Stimulated activated CD8-positive, alpha-beta memory T cell treated with anti-CD3 and anti-CD28 coated beads, Interleukin-15, amount 100 ng/mL, for 4 hours (primary cell): ENCODE measurements at regions not wholly inside any gene's neighbourhood (a gene's known extent, or its start where the extent isn't known, plus 50 kb on each side); places are given as distances from the start of the nearest gene placed in this dataset.

Experiments
- DNase-seq, 2 donors: peaks; one replicate each; pipeline ENCODE4 v3.0.0-alpha.2; 2020; ENCODE audit warnings: low read depth in 2 of 2

- DNase-seq, result no peak
These were observed 366.8 kb upstream of the SGCD start for GRCh38 chr5:155960177-155960576.

- no peak for DNase-seq
These were observed 357.4 kb upstream of the SGCD start for GRCh38 chr5:155969537-155969936.

DNA sequence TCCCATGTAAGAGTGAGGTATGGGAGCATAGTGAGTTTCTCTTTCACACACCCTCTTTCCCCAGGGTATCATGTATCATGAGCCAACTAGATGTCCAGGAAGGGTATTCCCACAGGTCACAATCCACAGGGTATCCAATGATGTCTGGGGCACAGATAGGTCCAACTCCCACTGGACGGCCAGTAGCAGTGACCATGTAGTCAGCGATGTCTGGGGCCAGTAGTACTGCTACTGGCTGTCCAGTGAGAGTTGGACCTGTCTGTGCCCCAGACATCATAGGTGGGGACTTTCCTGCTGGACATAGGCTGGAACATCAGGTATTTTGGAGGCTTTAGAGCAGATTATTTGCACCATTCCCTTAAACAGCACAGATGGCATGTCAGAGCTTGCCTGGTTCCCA lies 352.6 kb upstream of the SGCD start:
- DNase-seq, result no peak

- DNase-seq, result no peak
These were observed 348.1 kb upstream of the SGCD start for GRCh38 chr5:155978850-155979249.

DNA sequence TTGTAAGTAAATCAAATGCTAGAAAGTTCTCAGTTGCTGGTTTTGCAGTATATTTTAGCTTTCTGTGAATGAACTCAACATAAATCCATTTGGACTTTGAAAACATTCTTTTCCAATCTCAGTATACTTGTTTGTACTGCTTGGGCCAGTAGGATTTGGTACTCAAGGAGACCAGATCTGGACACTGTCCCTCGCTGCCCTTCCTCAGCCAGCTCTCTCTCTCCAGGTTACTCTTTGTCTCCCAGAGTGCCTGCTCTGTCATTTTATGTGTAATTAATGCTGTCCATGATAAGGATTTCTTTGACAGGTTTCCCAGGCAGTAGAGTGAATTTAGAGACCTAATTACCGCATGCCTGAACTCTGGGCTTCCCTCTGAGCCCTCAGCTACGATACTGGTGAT lies 344.6 kb upstream of the SGCD start:
- no peak for DNase-seq

- no peak for DNase-seq
These were observed 343.0 kb upstream of the SGCD start for GRCh38 chr5:155983954-155984353.

DNA sequence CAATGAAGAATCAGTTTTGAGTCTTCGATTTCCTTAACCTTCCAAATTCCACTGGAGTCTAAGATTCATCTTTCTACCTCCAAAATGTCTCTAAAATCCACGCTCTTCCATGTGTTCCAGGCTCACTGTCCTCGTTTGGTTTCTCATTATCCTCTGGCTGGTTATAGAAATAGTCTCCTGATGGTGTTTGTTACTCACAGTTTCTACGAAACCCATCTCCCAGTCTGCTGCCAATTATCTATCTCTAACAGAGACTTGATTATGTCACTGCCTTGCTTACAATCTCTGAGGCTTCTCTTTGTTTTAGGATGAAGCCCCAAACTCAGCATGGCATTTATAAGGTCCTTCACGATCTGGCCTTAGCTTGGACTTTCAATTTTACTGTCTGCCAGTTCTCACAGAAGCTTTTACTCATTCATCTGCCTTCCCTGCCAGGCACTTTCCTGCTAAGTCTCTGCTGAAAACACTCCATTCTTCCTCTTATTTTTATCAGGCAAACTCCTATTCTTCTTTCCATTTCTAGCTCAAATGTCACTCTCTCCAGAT lies 339.6 kb upstream of the SGCD start:
- no peak for DNase-seq

DNA sequence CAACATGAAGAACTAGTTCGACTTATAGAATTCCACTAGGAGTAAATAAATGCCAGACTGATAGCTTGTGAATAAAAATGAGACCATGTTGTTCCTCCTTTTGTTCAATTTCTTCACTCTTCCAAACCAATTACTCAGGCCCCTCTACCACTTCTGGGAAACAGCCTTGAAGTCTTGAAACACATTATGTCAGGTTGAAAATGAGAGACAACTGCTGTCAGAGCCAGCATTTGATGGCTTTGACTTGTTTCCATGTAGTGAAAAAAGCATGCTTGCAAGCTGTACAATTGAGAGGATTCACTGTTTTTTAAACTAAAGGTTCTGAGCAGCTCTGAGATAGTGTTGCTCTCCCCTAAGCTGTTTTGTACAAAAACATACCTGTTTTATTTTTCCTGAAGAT lies 337.1 kb upstream of the SGCD start:
- DNase-seq, result no peak

GRCh38 chr5:155996123-155996522 lies 330.8 kb upstream of the SGCD start:
- DNase-seq, result no peak

DNA sequence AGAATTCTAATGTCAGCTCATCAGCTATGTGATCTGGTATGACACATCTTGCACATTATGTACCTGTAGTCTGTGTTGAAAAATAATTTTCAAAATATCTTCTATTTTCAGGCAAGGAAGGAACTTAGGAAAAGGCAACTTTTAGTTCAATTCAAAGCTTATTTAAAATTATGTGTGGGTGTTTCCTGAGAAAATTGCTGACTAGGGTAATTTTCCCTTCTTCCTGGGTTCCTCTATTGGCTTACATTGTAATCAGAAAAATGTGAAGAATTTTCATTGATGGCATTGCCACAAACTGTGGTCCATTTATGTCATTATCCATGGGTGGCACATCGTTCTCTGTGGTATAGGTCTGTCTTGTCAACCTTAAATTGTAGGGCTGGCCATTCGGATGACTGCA lies 328.7 kb upstream of the SGCD start:
- DNase-seq, result no peak

DNA sequence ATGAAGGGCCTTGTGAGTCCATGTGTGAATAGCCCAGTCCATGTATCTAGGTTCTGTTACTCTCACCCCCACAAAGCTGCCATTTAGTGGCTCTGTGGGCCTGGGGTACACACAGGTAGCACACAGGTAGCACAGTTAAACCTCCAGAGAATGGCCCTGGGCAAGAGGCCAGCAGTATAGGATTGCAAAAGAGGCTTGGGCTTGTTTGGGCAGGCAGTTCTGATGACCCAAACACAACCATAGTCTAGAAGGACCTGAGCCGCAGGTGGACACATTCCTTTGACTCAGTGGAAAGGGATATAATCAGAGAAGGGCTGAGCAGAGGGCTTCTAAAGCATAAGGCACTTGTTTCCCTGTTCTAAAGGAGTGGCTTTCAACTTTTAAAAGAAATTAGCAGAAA lies 326.8 kb upstream of the SGCD start:
- DNase-seq, result no peak

- DNase-seq, result no peak
These were observed 322.2 kb upstream of the SGCD start for GRCh38 chr5:156004754-156005153.

GRCh38 chr5:156006026-156006647 lies 320.8 kb upstream of the SGCD start:
- DNase-seq, result no peak

- DNase-seq, result no peak
These were observed 318.1 kb upstream of the SGCD start for GRCh38 chr5:156008844-156009243.

GRCh38 chr5:156009583-156009982 lies 317.4 kb upstream of the SGCD start:
- DNase-seq, result no peak

DNA sequence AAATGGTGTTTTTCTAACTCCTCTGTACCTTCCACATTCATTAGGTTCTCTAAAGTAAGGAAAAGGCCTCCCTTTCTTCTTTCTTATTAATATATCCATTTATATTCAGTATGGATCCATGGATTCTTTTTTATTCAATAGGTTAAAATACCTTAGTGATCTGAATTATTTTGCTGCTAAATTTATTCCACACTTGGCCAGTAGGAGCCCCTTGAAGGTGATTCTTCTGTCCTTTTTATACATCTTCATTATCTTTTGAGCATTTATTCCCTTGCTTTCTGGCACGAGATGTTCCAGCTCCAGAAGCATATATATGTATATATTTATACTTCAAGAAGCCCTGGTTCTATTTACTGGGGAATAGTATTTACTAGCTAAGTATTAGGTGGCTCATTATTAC lies 311.8 kb upstream of the SGCD start:
- DNase-seq, result no peak

GRCh38 chr5:156019130-156019529 lies 307.8 kb upstream of the SGCD start:
- DNase-seq, result no peak

GRCh38 chr5:156019571-156020180 lies 307.3 kb upstream of the SGCD start:
- no peak for DNase-seq

DNA sequence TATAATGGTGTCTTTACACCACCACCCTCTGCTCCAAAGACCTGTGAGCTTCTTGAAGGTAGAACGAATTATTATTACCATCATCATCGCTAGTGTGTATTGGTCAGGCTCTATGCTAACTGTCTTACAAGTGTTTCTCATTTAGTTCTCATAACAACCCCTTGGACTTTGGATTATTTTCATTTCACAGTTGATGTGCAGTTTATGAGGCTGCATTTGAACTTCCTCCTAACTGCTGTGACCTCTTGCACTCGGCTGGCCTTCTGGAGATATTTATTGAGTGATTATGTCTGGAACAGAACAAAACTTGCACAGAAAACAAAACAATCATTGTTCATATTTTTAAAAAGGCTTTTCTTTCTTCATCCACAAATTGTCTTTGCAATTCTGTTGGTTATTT lies 306.3 kb upstream of the SGCD start:
- DNase-seq, result no peak

- no peak for DNase-seq
These were observed 305.1 kb upstream of the SGCD start for GRCh38 chr5:156021866-156022265.

- DNase-seq, result no peak
These were observed 301.3 kb upstream of the SGCD start for GRCh38 chr5:156025656-156026055.

DNA sequence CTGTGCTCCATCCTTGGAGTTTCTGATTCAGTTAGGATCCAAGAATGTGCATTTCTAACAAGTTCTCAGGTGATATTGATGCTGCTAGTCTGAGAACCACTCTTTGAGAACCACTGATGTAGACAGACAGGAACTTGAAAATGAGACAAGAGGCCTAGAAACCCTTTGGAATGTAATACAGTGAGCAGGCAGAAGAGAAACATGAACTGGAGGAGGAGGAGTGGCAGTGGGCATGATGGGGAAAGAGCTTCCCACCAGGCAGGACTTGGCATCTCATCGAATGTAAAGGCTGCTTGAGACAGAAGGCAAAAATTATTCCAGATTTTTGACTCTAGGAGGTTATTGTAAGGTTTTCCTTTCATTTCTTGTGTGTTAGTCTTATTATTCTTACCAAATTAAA lies 295.8 kb upstream of the SGCD start:
- no peak for DNase-seq

GRCh38 chr5:156036640-156037039 lies 290.3 kb upstream of the SGCD start:
- no peak for DNase-seq
